CD14-positive monocyte (primary cell): ENCODE measurements at regions not wholly inside any gene's neighbourhood (a gene's known extent, or its start where the extent isn't known, plus 50 kb on each side); places are given as distances from the start of the nearest gene placed in this dataset.

Source experiments
- DNase-seq, 3 donors: peaks; one replicate each; pipeline ENCODE4 v3.0.0-alpha.2; 2011 to 2022
- H2AFZ ChIP-seq: 2 replicates; pipeline ENCODE4 v1.6.0; 2012; ENCODE audit warnings: mild to moderate bottlenecking, low read depth, low read length, inconsistent platforms; ENCODE audit not compliant: insufficient read depth, poor library complexity, severe bottlenecking
- H3K27ac ChIP-seq, 2 donors: 1 replicate in 1 of 2; 2 replicates in 1 of 2; pipeline ENCODE4 v1.5.1; 2012 to 2013; ENCODE audit warnings: low read length in 2 of 2, control low read depth in 1 of 2, inconsistent platforms in 1 of 2, low read depth in 1 of 2, mild to moderate bottlenecking in 1 of 2
- H3K27me3 ChIP-seq, 2 donors: one replicate each; pipeline versions ENCODE4 v1.6.0 to v1.6.1; 2011 to 2013; ENCODE audit warnings: low read length in 2 of 2; ENCODE audit not compliant: control insufficient read depth in 2 of 2, insufficient read depth in 2 of 2
- H3K36me3 ChIP-seq, 2 donors: replicated peaks in 1 of 2; 1 replicate in 1 of 2; 2 replicates in 1 of 2; pipeline versions ENCODE4 v1.5.1 to v1.6.1; 2012 to 2013; ENCODE audit warnings: low read length in 2 of 2, control low read depth in 1 of 2, inconsistent platforms in 1 of 2, mild to moderate bottlenecking in 1 of 2; ENCODE audit not compliant: insufficient read depth in 2 of 2, control insufficient read depth in 1 of 2
- H3K4me1 ChIP-seq, 2 donors: 1 replicate in 1 of 2; 2 replicates in 1 of 2; pipeline versions ENCODE4 v1.5.1 to v1.6.1; 2012 to 2013; ENCODE audit warnings: low read length in 2 of 2, control low read depth in 1 of 2, inconsistent platforms in 1 of 2, mild to moderate bottlenecking in 1 of 2, moderate library complexity in 1 of 2; ENCODE audit not compliant: insufficient read depth in 2 of 2, control insufficient read depth in 1 of 2
- H3K4me2 ChIP-seq: replicated peaks from 2 replicates; pipeline ENCODE3; 2012; ENCODE audit warnings: low read length, moderate library complexity, mild to moderate bottlenecking; ENCODE audit not compliant: poor library complexity, severe bottlenecking; ENCODE audit errors: extremely low read depth
- H3K4me3 ChIP-seq, 3 experiments: fragments of 200-600 bp in 1 of 3; sonication (generic) in 1 of 3; replicated peaks in 1 of 3; 1 replicate in 2 of 3; 2 replicates in 1 of 3; pipeline ENCODE4 v1.5.1; 2011 to 2013; ENCODE audit warnings: low read length in 3 of 3, mild to moderate bottlenecking in 3 of 3, control low read depth in 2 of 3, low read depth in 2 of 3, inconsistent platforms in 1 of 3, moderate library complexity in 1 of 3
- H3K79me2 ChIP-seq: 2 replicates; pipeline ENCODE4 v1.6.0; 2012; ENCODE audit warnings: mild to moderate bottlenecking, control low read depth, inconsistent platforms, low read length, moderate library complexity; ENCODE audit not compliant: insufficient read depth
- H3K9ac ChIP-seq: 2 replicates; pipeline ENCODE4 v1.6.0; 2017; ENCODE audit warnings: low read length, mild to moderate bottlenecking; ENCODE audit not compliant: insufficient read depth, poor library complexity, severe bottlenecking
- H3K9me3 ChIP-seq, 2 donors: replicated peaks in 1 of 2; 1 replicate in 1 of 2; 2 replicates in 1 of 2; pipeline versions ENCODE4 v1.5.1 to v1.6.1; 2012 to 2013; ENCODE audit warnings: low read length in 2 of 2, control low read depth in 1 of 2; ENCODE audit not compliant: control insufficient read depth in 1 of 2, insufficient read depth in 1 of 2
- H4K20me1 ChIP-seq: 2 replicates; pipeline ENCODE4 v1.6.0; 2012; ENCODE audit warnings: mild to moderate bottlenecking, low read length, control low read depth, moderate library complexity; ENCODE audit not compliant: insufficient read depth
- H3K27ac Mint-ChIP-seq, 7 donors: one replicate each; pipeline ENCODE4 v1.8.0; 2020; ENCODE audit warnings: mild to moderate bottlenecking in 7 of 7, mixed read lengths in 7 of 7, moderate library complexity in 6 of 7, inconsistent platforms in 2 of 7
- H3K27me3 Mint-ChIP-seq, 3 donors: one replicate each; pipeline ENCODE4 v1.8.0; 2021 to 2022; ENCODE audit warnings: low read depth in 3 of 3, mild to moderate bottlenecking in 3 of 3, mixed read lengths in 3 of 3, moderate library complexity in 3 of 3, inconsistent platforms in 1 of 3
- H3K36me3 Mint-ChIP-seq, 2 donors: one replicate each; pipeline ENCODE4 v1.8.0; 2020; ENCODE audit warnings: mixed read lengths in 2 of 2, inconsistent platforms in 1 of 2, mild to moderate bottlenecking in 1 of 2
- H3K4me1 Mint-ChIP-seq: one replicate; pipeline ENCODE4 v1.8.0; 2020; ENCODE audit warnings: mild to moderate bottlenecking, mixed read lengths
- H3K4me3 Mint-ChIP-seq, 2 donors: one replicate each; pipeline ENCODE4 v1.8.0; 2020; ENCODE audit warnings: mild to moderate bottlenecking in 2 of 2, mixed read lengths in 2 of 2, moderate library complexity in 1 of 2
- H3K9me3 Mint-ChIP-seq, 7 donors: one replicate each; pipeline ENCODE4 v1.8.0; 2020 to 2022; ENCODE audit warnings: mixed read lengths in 7 of 7, mild to moderate bottlenecking in 6 of 7, moderate library complexity in 6 of 7, inconsistent platforms in 2 of 7
- CTCF ChIP-seq: fragments of 200-600 bp; IDR thresholded peaks from one replicate; pipeline ENCODE4 v1.8.0; 2022; ENCODE audit warnings: antibody characterized with exemption, mild to moderate bottlenecking
- WGBS: methylation state at CpG from one replicate; pipeline ENCODE4 v1.1.5; 2013; ENCODE audit warnings: missing lambda C conversion rate; ENCODE audit not compliant: insufficient coverage; 5-methylcytosine and 5-hydroxymethylcytosine counted together
- intact Hi-C, 2 donors: fragments of 100-400 bp; cut with micrococcal nuclease; formaldehyde crosslinking; loops; one replicate each; pipeline versions ENCODE4 v1.15.0 to v1.15.1; 2023

- Histone ChIP-seq H4K20me1 (no peaks in the 10 kb centered on the region), H3K4me1 (no peaks in the 10 kb centered on the region), H3K79me2 (no peaks in the 10 kb centered on the region), H3K9ac (no peak overlapping the region), H3K4me3 (no peak overlapping the region), H3K27ac (no peak overlapping the region), H2AFZ (no peak overlapping the region), H3K4me2 (no peak overlapping the region), H3K27me3 (no peaks in the 10 kb centered on the region), H3K9me3 (peaks cover 8 to 15% of the 10 kb centered on the region in 2 donors), H3K36me3 (no peaks in the 10 kb centered on the region)
- intact Hi-C loops, result no loop called here
- no peaks in the 10 kb centered on the region for H3K36me3 Mint-ChIP-seq
- peaks cover 2 to 23% (median 7%) of the 10 kb centered on the region in 7 donors for H3K9me3 Mint-ChIP-seq
- no peak for TF ChIP-seq CTCF
- DNase-seq, result no peak
- H3K4me1 Mint-ChIP-seq, result no peaks in the 10 kb centered on the region
- H3K4me3 Mint-ChIP-seq, result no peak overlapping the region
- H3K27me3 Mint-ChIP-seq, result peaks cover 0 to 2% (median 0%) of the 10 kb centered on the region in 3 donors
- no peak overlapping the region for H3K27ac Mint-ChIP-seq
These were observed 126.3 kb upstream of the POM121L12 start for GRCh38 chr7:52909131-52909530.

GRCh38 chr7:52897713-52898112, 137.7 kb upstream of the POM121L12 start:
- no peak overlapping the region for H2AFZ ChIP-seq
- intact Hi-C loops, result no loop called here
- H4K20me1 ChIP-seq, result no peaks in the 10 kb centered on the region
- Mint-ChIP-seq H3K4me1 (no peaks in the 10 kb centered on the region), H3K9me3 (peaks cover 1 to 21% (median 2%) of the 10 kb centered on the region in 7 donors), H3K36me3 (no peaks in the 10 kb centered on the region), H3K27ac (no peak overlapping the region), H3K27me3 (no peaks in the 10 kb centered on the region), H3K4me3 (no peak overlapping the region)
- no peak overlapping the region for H3K4me2 ChIP-seq
- no peak for TF ChIP-seq CTCF
- H3K4me1 ChIP-seq, result no peaks in the 10 kb centered on the region
- H3K9me3 ChIP-seq, result peaks cover 0 to 10% of the 10 kb centered on the region in 2 donors
- H3K9ac ChIP-seq, result no peak overlapping the region
- no peak overlapping the region for H3K4me3 ChIP-seq
- no peak for DNase-seq
- WGBS, result 93% methylated on average over 3 of the region's 5 CpGs
- H3K27ac ChIP-seq, result no peak overlapping the region
- H3K79me2 ChIP-seq, result no peaks in the 10 kb centered on the region
- H3K36me3 ChIP-seq, result no peaks in the 10 kb centered on the region
- no peaks in the 10 kb centered on the region for H3K27me3 ChIP-seq
